KBM-7 (cell line): ENCODE measurements at regions not wholly inside any gene's neighbourhood (a gene's known extent, or its start where the extent isn't known, plus 50 kb on each side); places are given as distances from the start of the nearest gene placed in this dataset.
"Not testable (repeated sequence)": the region's sequence is repeated elsewhere in the genome, so short reads cannot be mapped to it uniquely, and the experiment has no call there.

Experiments
- DNase-seq: peaks from one replicate; pipeline ENCODE4 v3.0.0-alpha.2; 2015
- in situ Hi-C: fragments of 300-500 bp; cut with MboI; formaldehyde crosslinking; loops from 2 replicates; pipeline ENCODE4 v1.14.3; 2020; ENCODE audit warnings: low sequenced_read_pairs, low pct_unique_long_range_greater_than_20kb, mixed read lengths

DNA sequence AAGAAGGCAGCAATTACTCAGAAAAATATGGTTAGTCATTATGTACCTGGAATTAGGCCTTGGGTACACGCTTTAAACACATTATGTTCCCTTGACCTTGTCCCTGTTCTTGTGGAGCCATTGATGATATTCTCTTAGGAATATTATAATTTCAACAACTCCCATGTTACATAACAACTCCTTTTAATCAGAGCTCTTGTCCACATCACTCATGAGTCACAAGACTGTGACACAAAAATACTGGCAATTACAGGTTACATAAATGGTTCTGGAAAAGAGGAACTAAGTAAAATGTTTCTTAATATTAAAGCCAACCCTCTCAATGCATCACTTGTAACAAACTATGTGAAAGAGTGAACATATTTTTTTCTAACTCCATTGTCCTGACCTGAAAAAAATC is 143.8 kb upstream of the PCLO start:
- peak; percentile 0 for DNase-seq
- in situ Hi-C loops, result no loop called here

GRCh38 chr7:83305027-83305426 is 142.3 kb upstream of the PCLO start:
- no peak for DNase-seq
- in situ Hi-C loops, result no loop called here

GRCh38 chr7:83301416-83301815 is 138.7 kb upstream of the PCLO start:
- in situ Hi-C loops, result no loop called here
- DNase-seq, result no peak

GRCh38 chr7:83290211-83290610 is 127.5 kb upstream of the PCLO start:
- in situ Hi-C loops, result no loop called here
- no peak for DNase-seq

DNA sequence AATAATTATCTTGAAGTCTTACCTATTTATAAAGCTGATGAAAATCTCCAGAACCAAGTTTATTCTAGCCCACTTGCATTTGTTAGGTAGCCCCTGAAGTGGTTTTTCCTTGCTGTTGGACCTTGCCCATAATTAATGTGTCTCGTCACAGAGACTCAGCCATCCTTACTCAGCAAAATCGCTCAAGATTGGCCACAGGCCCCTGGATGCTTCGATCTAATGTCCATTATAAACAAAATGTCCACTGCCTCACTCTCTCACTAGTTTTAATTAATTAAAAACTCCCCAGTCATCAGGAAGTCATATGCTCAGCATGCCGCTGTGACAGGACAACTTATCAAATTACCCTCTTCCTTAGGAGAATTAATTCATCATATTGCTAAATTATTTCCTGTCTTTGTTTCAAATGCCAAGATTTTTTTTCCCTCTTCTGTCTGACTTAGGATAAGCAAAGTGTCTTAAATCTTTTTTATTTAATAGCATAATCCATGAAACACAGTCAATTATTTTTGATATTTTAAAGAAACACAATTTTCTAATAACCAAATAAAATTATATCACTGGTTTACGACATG is 126.8 kb upstream of the PCLO start:
- in situ Hi-C loops, result no loop called here
- no peak for DNase-seq

DNA sequence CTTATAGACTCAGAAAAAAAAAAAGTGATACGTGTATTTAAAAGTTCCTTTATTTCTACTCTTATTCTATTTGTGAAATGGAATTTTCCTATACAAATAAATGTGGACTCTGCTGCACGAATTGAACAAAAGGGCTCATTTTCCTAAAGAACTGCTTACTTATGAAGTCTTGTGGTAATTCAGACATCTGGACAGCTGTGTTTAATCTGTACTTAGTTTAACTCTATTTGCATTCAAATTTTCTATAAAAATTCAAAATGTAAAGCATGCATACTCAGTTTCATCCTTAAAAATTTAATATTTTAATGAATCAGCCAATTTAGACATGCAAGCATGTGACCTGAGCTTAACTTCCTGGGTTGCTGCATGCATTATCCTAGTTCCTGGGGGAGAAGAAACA is 118.0 kb upstream of the PCLO start:
- in situ Hi-C loops, result no loop called here
- DNase-seq, result no peak

- DNase-seq, result no peak
- in situ Hi-C loops, result no loop called here
These were observed 113.6 kb upstream of the PCLO start for GRCh38 chr7:83276250-83276649.

GRCh38 chr7:83273699-83274098 is 111.0 kb upstream of the PCLO start:
- in situ Hi-C loops, result no loop called here
- DNase-seq, result no peak

- peak; percentile 23 for DNase-seq
- in situ Hi-C loops, result no loop called here
These were observed 108.8 kb upstream of the PCLO start for GRCh38 chr7:83271212-83272099.

DNA sequence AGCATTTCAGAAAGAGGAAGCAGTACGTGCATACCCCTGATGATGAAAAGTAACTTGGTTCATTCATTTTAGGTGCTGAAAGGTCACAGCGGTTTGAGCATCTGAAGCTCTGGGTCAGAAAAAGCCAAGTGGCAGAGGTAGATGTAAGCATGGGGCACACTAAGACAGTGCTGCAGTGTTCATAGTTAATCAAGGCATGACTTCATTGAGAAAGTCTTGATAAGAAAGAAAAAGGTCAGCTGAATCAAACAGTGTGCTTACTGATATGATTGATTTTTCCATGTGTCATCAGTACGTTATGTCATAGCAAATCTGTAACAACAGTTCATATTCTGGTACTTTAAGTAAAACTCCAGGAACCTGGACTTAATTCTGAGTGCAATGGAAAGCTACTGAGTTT is 107.7 kb upstream of the PCLO start:
- no peak for DNase-seq
- in situ Hi-C loops, result no loop called here

GRCh38 chr7:83267141-83267631 is 104.5 kb upstream of the PCLO start:
- in situ Hi-C loops, result no loop called here
- no peak for DNase-seq

- in situ Hi-C loops, DNase-seq: not testable (repeated sequence)
These were observed 100.9 kb upstream of the PCLO start for GRCh38 chr7:83263442-83264034.

DNA sequence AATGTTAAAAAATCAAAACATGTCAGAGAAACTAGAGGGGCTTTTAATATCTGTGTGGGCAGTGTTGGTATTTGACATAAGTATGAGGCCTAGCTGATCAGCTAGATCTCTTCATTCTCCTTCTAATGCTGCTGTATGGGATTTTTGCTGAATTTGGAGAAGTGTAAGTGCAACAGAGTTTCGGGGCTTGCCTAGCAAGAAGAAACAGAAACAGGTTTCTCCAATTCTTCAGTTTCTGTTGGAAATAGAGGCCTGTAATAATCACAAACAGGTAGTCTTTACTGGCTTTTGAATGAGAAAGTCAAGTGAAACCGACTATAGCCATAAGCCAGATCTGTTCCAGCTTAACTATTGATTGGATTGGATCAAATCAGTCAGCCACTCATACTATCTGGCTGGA is 96.4 kb upstream of the PCLO start:
- no peak for DNase-seq
- in situ Hi-C loops, result no loop called here

- in situ Hi-C loops, result no loop called here
- DNase-seq, result no peak
These were observed 85.3 kb upstream of the PCLO start for GRCh38 chr7:83248000-83248399.

DNA sequence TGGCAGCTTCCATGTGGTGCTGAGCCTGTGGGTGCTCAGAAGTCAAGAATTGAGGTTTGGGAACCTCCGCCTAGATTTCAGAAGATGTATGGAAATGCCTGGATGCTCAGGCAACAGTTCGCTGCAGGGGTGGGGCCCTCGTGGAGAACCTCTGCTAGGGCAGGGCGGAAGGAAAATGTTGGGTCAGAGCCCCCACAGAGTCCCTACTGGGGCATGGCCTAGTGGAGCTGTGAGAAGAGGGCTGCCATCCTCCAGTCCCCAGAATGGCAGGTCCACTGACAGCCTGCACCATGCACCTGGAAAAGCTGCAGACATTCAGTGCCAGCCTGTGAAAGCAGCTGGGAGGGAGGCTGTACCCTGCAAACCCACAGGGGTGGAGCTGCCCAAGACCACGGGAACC is 56.5 kb upstream of the PCLO start:
- in situ Hi-C loops, result not testable (repeated sequence)

GRCh38 chr7:83212883-83213282 is 50.2 kb upstream of the PCLO start:
- in situ Hi-C loops, result no loop called here
- no peak for DNase-seq

More for the DNA sequence above, 56.5 kb upstream of the PCLO start:
- not testable (repeated sequence) for DNase-seq
